Transverse colon (tissue), 4 donors: ENCODE measurements at regions not wholly inside any gene's neighbourhood (a gene's known extent, or its start where the extent isn't known, plus 50 kb on each side); places are given as distances from the start of the nearest gene placed in this dataset.
"Not testable (repeated sequence)": the region's sequence is repeated elsewhere in the genome, so short reads cannot be mapped to it uniquely, and the experiment has no call there.

Source experiments
- EP300 ChIP-seq: sonication (generic); formaldehyde crosslinking; IDR thresholded peaks from one replicate; pipeline ENCODE4 v1.6.1; 2017; ENCODE audit warnings: antibody characterized with exemption, low read depth
- POLR2A ChIP-seq: fragments of 450-650 bp; IDR thresholded peaks from one replicate; pipeline ENCODE4 v1.6.1; 2016; ENCODE audit warnings: antibody characterized with exemption, mild to moderate bottlenecking, moderate library complexity
- POLR2AphosphoS5 ChIP-seq, 3 donors: sonication (generic); formaldehyde crosslinking; IDR thresholded peaks; one replicate each; pipeline ENCODE4 v1.6.1; 2016; ENCODE audit warnings: antibody characterized with exemption in 3 of 3
- TF ChIP-seq, protein P1 (sequence below), 5 experiments: fragments of 200-600 bp in 3 of 5; fragments of 450-650 bp in 2 of 5; sonication (generic) in 3 of 5; IDR thresholded peaks; 1 replicate in 2 of 5; 2 replicates in 3 of 5; pipeline ENCODE4 v1.5.1; 2016 to 2017; ENCODE audit warnings: antibody characterized with exemption in 5 of 5, inconsistent platforms in 3 of 5, mild to moderate bottlenecking in 2 of 5, moderate library complexity in 1 of 5

DNA sequence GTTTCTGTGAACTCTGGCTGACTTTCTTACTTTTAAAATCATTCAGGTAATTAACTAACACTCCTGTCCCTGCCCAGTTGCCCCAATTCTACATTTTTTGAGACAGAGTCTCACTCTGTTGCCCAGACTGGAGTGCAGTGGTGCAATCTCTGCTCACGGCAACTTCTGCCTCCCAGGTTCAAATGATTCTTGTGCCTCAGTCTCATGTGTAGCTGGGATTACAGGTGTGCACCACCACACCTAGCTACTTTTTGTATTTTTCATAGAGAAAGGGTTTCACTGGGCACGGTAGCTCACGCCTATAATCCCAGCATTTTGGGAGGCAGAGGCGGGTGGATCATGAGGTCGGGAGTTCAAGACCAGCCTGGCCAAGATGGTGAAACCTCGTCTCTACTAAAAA is 66.2 kb upstream of the MED13 start:
- TF ChIP-seq POLR2AphosphoS5 (IDR thresholded peaks at IDR 0.05); POLR2A; EP300: not testable (repeated sequence)
- TF ChIP-seq, protein P1, sequence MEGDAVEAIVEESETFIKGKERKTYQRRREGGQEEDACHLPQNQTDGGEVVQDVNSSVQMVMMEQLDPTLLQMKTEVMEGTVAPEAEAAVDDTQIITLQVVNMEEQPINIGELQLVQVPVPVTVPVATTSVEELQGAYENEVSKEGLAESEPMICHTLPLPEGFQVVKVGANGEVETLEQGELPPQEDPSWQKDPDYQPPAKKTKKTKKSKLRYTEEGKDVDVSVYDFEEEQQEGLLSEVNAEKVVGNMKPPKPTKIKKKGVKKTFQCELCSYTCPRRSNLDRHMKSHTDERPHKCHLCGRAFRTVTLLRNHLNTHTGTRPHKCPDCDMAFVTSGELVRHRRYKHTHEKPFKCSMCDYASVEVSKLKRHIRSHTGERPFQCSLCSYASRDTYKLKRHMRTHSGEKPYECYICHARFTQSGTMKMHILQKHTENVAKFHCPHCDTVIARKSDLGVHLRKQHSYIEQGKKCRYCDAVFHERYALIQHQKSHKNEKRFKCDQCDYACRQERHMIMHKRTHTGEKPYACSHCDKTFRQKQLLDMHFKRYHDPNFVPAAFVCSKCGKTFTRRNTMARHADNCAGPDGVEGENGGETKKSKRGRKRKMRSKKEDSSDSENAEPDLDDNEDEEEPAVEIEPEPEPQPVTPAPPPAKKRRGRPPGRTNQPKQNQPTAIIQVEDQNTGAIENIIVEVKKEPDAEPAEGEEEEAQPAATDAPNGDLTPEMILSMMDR (IDR thresholded peaks at IDR 0.05) = not testable (repeated sequence)
